HG03066 (cell line): ENCODE measurements at regions not wholly inside any gene's neighbourhood (a gene's known extent, or its start where the extent isn't known, plus 50 kb on each side); places are given as distances from the start of the nearest gene placed in this dataset.
"Not testable (repeated sequence)": the region's sequence is repeated elsewhere in the genome, so short reads cannot be mapped to it uniquely, and the experiment has no call there.

Experiments
- ATAC-seq: cut with Tn5 transposase; IDR thresholded peaks from one replicate; pipeline ENCODE4 v1.9.1; 2021; ENCODE audit warnings: low read depth; ENCODE audit not compliant: unreplicated experiment

DNA sequence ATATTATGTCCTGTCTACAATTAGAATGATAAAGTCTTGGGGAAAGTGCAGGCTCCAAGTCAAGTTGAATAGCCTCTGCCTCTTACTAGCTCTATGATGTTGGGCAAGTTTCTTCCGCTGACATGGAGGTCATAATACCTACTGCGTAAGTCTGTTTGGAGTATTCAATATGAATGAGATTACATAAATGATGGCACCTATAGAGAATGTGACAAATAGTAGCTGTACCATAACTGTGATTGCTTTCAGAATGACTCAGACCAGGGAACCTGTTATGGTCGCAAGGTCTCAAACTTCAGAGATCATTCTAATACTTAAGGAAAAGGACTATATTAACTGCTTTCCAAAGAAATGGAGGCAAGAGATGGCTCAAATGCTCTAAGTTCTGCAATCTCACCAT lies 94.0 kb upstream of the ABCA1 start:
- ATAC-seq, result no peak

DNA sequence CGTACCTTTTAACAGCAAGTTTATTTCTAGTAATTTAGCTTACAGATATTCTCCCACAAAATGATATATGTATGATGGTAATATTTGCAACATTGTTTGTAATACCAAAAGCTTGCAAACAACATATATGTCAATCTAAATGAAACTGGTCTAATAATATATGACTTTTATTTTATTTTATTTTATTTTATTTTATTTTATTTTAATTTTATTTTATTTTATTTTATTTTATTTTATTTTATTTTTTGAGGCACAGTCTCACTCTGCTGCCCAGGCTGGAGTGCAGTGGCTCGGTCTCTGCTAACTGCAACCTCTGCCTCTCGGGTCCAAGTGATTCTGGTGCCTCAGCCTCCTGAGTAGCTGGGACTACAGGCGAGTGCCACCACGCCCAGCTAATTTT lies 94.6 kb upstream of the ABCA1 start:
- not testable (repeated sequence) for ATAC-seq

DNA sequence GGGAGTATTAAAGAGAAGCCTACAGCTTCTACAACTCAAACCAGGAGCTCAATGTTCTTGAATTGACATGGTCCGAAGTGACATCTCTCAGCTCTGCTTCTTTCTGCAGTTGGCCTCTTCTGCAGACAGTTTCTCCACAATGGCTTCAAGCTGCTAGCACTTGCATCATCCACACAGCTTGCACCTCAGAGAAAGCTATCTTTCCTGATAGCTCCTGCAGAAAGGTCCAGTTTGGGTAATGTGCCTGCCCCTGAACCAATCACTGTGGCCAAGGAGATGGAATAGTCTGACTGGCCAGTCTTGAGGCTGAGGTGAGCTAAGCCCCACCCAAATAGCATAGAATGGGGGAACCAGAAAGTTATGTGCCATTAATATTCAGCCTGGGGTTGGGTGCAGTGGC lies 95.8 kb upstream of the ABCA1 start:
- ATAC-seq, result no peak

DNA sequence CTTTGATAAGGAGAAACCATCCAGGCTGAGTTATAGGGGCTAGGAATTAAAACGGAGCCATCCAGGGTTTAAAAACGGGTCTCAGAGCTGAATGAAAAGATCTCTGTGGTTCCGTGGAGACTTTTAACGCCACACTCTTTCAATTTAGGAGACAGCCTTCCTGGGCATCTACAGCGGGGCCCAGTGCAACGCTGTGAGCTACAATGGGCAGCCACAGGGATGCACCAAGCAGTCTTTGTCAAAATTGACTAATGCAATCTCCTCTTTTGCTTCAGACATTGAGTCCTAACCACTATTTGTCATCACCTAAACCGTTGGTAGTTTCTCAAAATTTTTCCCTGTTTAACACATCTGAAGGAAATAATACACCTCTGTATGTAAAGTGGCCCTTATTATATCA lies 96.6 kb upstream of the ABCA1 start:
- no peak for ATAC-seq

DNA sequence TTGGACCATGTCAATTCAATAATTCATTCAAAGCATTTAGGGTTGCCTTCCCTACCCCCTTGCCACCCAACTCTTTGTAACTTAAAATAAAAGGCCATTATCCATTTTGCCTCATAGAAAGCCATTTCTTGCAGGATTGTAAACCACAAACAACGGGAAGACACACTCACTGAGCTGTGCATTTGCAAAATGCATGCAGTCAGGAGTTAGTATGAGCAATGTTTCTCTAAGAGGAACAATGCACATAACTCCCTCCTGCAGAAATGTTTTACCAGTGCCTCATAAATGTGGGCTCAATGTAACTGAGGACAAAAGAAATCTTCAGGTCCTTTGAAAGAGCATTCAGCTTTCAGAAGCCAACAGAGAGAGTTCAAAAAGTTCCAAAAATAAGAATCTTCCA lies 98.5 kb upstream of the ABCA1 start:
- no peak for ATAC-seq

DNA sequence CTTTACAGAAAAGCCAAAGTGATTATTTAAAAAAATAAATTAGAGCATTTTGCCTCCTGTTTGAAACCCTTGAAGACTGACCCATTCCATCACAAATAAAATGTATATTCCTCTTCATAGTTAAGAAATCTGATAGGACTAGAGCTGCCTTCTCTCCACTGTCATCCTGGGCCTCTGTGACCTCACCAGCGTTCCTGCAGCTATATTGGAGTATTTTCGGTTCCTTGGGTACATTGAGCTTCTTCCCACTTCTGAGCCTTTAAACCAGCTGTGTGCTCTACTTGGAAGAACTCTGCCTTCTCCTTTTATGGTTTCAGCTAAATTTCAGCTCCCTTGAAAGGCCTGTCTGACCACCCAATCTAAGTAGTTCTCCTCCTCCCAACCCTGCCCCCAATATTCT lies 99.1 kb upstream of the ABCA1 start:
- ATAC-seq, result no peak

DNA sequence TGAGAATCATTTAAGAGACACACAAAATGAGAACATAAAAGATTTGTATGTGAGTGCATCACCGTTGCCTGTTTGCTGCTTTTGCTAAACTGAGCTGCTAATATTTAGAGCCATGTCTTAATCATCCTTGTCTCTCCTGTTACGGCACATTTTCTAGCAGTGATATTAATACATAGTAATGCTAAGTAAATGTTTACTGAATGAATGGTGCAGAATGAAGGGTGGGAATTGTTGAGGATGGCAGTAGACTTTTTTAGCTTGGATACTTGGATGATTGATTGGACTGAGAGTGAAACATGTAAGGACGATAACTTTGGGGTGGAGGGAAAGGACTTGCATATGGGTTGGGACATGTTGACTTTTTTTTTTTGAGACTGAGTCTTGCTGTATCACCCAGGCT lies 102.3 kb upstream of the ABCA1 start:
- no peak for ATAC-seq

DNA sequence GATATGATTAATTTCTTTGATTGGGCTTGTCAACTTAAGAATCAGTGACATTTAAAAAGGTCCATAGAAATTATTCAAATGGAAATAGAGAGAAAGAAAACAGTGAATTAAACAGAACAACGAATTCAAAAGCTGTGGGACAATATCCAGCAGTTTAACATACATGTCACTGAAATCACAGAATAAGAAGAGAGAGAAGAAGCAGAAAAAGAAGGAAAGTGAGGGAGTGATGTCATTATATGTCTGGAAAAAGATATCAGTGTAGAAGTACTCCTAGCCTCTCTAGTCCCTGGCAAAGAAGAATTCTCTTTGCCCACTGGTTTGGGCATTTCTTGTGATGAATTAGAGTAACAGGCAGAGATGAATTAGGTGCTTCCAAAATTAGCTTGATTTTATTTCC lies 109.2 kb upstream of the ABCA1 start:
- ATAC-seq, result no peak

DNA sequence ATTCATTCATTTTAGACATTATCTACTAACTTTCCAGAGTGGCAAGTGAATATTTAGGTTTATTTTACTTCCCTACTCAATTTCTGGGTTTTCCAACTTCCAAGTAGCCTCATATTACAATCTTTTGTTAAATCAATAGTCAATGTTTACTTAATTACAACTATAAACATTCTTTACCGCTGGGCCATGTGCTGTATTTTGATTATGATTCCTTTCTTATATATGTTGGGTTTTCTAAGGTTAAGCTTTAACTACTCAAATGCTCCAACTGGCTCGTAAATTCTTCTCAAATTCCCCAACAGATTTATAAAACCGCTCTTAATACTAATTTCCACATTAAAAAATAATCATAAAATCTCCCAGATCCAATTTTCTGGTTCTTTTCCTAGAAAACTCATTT lies 110.1 kb upstream of the ABCA1 start:
- no peak for ATAC-seq

DNA sequence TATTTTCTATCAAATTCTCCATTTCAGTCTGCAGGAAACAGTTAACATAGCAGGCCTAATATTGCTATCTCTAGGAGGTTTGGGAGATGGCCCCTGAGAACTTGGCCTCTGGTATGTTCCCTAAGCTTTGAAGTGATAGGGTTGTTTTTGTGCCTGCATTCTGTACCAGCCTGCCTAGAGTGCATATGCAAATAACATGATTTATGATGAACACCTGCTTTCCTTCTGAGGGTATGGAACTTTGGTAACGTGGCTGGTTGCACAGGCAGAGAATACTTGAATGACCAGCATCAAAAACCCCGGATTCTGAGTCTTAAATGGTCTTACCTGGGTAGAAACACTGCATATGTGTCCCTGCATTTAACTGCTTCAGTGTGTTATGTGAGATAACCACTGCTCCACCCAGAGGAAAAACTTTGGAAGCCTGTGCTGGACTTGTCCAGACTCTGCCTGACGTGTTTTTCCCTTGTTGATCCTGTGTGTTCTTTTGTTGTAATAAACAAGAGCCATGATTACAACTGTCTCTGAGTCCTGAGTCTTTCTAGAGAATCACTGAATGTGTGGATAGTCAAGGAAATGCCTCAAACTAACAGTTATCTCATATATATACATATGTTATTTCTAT lies 111.3 kb upstream of the ABCA1 start:
- no peak for ATAC-seq

DNA sequence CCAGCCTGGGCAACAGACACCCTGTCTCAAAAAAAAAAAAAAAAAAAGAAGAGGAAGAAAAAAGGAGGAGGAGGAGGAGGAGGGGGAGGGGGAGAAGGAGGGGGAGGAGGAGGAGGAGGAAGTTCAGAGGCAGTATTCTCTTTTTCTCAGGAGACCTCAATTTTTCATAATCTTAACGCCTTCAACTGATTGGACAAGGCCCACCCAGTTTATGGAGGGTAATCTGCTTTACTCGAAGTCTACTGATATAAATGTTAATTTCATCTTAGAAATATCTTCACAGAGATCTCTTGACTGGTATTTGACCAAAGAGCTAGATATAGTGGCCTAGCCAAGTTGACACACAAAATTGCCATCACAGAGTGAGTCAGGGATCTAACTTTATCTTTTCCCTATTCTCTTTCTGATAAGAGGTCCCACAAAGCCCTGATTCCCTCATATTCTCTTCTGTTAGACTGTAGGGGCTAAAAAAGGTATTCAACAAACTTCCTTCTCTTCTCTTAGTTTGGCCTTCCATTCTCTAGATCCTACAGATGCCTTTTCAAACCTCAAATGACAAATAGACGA lies 115.5 kb upstream of the ABCA1 start:
- ATAC-seq, result no peak

DNA sequence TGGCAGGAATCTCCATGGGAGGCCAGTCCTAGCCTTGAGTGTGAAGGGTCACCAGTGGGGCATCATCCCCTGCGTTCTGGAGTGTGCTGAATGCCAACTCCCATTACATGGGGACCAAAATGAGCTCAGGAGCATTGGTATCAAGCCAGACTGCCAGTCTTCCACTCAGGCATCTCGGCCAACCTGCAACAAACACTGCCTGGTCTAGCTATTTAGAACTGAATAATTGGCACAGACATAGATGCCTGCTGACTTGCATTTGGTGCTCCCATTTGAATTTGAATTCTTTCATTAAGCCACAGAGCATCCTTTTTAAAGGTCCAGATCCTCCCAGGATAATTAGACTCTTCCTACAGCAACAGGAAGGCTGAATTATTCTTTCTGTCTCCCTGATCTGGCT lies 116.6 kb upstream of the ABCA1 start:
- no peak for ATAC-seq

DNA sequence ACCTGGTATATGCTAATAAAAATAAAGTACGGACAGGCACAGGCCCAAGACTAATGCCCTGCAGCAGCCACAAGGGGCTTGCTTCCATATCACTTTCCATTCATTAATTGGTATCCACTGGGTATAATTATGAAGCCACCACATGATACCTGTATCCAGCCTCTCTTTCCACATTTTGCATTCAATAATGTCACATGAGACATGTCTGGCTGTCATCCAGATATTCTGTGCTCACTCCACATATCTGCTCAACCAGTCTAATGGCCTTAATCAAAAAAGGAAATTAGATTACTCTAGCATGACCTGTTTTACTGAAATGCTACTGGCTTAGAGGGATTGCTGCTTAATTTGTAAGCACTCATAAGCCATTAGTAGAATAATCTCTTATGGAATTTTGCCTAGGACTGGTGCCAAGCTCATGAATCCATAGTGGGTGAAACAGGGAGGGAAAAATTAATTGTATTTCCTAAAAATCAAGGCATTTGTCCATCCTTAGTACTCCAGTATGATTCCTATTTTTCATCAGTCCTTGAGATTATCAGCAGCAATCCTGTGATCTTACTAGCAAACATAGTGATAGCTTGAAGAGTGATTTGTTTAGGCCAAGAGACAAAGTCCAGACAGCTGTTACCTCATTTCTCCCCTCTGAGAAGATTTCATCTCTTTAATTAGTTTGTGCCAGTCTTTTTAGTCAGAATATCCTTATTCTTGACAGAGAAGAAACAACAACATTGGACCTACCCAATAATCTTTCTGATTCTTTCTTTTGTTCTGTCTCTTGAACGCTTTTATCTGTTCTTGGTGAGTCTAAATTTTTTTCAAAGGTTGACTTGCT lies 119.2 kb upstream of the ABCA1 start:
- no peak for ATAC-seq

DNA sequence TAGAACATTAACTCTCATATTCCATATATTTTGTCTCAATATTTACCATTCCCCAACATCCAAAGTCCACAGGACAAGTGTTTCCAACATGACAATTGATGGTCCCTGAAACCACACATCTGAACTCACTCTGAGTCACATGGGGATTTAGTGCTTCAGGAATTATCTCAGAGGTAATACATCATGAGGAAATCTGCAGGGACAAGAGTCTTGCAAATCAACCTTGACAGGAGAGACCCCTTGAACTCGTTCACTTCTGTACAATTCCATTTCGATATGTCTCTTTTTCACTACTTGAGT lies 119.7 kb upstream of the ABCA1 start:
- no peak for ATAC-seq

DNA sequence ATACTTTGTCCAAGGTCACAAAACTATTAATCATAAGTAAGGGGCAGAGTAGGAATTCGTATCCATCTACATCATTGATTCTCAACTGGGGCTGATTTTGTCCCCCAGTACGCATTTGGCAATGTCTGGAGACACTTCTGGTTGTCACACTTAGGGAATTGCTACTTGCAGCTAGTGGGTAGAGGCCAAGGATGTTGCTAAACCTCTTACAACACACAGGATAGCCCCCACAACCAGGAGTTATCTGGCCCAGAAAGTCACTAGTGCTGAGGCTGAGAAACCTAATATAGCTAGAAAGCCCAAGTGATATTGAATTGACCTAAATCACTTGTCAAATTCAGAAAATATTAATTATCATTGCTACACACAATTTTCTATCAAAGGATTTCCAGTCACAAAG lies 120.4 kb upstream of the ABCA1 start:
- ATAC-seq, result no peak

DNA sequence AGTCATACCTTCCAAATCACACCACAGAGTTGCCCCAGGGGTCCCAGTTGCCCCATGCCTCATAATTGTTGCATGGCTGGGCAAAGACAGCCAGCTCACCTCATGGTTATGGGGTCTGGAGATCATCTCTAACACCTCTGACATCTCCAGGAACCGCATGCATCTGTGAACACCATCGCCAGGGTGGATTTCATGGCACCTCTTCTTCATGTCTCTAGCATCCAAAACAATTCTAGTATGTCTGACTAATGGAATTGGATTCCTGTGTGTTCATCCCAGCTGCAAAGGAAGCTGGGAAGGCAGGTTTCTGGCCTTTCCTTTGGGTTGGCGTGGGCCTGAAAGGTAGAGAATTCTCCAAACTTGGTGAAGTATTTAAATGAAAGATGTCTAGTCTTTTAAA lies 122.3 kb upstream of the ABCA1 start:
- no peak for ATAC-seq

DNA sequence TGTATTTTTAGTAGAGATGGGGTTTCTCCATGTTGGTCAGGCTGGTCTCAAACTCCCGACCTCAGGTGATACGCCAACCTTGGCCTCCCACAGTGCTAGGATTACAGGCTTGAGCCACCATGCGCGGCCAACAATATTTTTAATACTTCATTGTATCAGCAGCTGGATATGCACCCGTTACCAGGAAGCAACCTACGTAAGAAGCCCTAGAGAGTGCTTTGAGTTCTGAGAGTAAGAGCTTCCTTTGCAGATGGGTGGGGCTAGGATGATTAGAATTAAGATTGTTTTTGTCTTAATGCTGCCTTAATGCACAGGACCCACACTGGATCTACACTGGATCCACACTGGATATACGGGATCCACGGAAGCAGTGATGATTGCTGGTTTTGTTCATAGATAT lies 123.9 kb upstream of the ABCA1 start:
- no peak for ATAC-seq

DNA sequence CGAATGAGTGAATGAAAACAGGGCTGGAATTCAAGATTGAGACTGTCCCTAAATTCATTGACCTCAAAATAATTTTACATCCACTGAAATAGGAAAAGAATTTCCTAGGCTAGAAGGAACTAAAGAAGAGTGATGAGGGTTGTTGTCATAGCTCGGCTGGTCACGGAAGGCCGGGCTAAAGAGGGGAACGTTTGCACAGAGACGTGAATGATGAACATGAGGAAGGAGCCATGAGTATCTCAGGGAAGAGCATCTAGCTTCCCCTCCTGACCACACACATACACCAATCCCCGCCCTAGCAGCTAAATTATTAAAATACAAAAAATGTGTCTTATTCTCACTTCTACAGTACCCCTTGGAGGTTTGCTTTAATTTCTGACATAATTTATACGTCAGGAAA lies 124.4 kb upstream of the ABCA1 start:
- no peak for ATAC-seq

DNA sequence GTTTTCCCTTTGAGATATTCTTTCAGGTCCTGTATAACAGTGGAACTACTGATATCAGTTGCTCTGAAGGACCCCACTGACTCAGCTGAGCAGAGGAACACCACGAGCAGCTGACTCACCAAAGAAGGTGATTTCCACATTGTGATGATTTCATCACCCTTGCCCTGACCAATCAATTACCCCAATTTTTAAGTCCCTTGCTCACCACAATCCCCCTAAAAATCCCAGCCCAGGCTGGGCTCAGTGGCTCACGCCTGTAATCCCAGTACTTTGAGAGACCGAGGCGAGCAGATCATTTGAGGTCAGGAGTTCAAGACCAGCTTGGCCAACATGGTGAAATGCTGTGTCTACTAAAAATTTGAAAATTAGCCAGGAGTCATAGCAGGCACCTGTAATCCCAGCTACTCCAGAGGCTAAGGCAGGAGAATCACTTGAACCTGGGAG lies 125.3 kb upstream of the ABCA1 start:
- no peak for ATAC-seq

DNA sequence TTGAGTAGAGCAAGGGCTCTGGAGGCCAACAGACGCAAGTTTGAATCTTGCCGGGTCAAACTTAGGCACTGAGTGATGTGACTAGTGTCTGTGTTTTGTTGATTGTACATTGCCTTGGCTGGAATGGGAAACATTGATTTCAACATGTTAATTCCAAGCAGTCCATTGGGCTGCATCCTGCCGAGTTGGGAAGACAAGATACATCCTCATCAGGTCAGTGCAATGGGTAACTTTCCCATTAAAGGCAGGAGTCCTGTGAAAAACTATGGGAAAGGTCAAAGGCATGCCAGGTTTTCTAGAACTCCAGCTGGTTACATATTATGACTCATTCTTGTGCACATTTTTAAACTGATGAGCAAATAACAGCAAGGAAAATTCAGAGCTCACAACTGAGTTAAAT lies 126.5 kb upstream of the ABCA1 start:
- no peak for ATAC-seq

DNA sequence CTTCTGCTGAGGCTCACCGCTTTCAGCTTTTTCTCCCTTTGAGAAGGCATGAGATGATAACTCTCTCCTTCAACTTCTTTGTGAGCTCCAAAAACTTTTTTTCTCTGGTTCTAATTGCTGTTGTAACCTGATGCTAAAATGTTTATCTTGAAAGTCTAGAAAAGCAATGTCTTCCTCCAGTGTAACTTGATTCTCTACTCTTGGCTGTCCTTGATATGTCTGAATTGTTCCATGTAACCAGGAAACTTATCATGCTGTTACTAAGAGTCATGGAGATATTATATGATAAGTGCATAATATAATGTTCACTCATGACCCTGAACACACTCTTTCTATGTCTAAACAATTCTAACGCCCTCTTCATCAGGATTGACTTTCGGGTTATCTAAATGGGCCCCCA lies 128.0 kb upstream of the ABCA1 start:
- ATAC-seq, result no peak

DNA sequence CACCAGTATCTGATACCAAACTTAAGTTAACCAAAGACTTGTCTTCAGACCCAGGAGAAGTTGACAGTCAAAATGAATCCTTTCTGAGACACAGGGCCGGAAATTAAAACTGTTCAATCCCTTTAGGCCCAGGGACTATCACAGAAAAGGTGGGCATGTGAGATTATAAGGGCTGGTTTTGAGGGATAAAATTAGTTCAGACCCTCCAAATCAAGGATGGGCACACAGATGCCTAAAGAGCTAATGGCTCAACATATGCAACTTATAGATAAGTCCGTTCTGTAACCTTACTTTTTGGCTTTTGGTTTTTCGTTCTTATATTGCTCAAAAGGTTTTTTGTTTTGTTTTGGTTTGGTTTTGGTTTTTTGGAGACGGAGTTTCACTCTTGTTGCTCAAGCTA lies 129.6 kb upstream of the ABCA1 start:
- ATAC-seq, result no peak
